KOPT-K1 (cell line): ENCODE measurements at regions not wholly inside any gene's neighbourhood (a gene's known extent, or its start where the extent isn't known, plus 50 kb on each side); places are given as distances from the start of the nearest gene placed in this dataset.
"Not testable (repeated sequence)": the region's sequence is repeated elsewhere in the genome, so short reads cannot be mapped to it uniquely, and the experiment has no call there.

Experiments used
- H3K27ac ChIP-seq: fragments of 200-600 bp; sonication (generic); 2 replicates; pipeline ENCODE4 v1.5.1; 2016; ENCODE audit warnings: antibody characterized with exemption, mild to moderate bottlenecking, low read depth, low read length; ENCODE audit not compliant: poor library complexity, severe bottlenecking
- H3K36me3 ChIP-seq: fragments of 200-600 bp; sonication (generic); 2 replicates; pipeline ENCODE4 v1.5.1; 2017; ENCODE audit warnings: antibody characterized with exemption, mild to moderate bottlenecking, low read length, moderate library complexity; ENCODE audit not compliant: insufficient read depth
- H3K9me3 ChIP-seq: fragments of 200-600 bp; sonication (generic); 2 replicates; pipeline ENCODE4 v1.5.1; 2017; ENCODE audit warnings: antibody characterized with exemption, low read length, mild to moderate bottlenecking; ENCODE audit not compliant: insufficient read depth, poor library complexity, severe bottlenecking

DNA sequence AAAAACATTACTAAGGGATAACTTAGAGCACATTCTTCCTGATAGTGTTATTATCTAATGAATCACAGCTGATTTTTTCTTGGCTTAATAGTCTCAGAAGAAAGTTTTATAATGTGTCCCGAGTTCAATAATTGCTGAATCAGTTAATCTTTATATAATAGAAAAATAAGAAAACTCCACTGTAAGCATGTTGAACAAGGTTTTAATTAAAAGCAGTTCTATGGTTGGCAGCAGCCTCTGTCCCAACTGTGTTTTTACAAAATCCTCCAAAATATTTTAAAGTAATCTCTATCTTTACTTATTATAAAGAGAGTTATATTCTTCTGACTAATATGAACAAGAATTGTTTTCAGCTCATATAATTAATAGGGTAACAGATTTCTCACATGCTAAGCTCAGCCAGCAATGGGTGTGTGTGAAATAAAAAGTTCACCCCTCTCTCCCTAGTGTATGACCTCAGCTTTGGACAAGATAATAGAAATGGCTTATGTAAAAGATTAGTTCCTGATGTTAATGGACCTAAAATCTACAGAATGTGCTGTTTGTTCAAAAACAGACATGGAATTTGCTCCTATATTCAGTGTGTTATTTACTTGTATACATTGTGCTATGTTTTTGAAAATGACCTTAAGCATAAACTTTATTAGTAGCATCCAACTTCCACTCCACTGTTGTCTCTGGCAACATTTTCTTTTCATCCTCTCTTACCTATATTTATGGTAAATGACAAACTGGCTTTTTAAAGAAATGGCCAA lies 67.1 kb upstream of the DCN start:
- H3K9me3 ChIP-seq = no peaks in the 10 kb centered on the region
- no peaks in the 10 kb centered on the region for H3K36me3 ChIP-seq
- H3K27ac ChIP-seq = no peak overlapping the region

DNA sequence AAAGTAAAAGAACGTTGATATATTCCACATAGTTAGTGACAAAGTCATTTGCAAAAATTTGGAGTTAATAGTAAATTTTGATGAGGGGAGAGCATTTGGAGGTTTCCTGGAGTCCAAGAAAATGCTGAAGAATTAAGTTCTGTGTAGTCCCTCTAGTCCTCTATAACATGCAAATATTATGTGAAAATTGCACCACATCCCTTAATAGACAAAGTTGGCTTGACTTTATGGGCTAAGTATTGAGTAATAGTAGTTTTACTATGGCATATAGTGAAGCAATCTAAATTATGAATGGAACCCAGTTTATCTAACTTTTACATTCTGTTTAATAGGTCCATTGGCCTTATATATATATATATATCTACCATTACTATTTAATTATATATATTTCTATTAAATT lies 66.4 kb upstream of the DCN start:
- Histone ChIP-seq H3K36me3 (no peaks in the 10 kb centered on the region), H3K9me3 (no peaks in the 10 kb centered on the region), H3K27ac (no peak overlapping the region)

DNA sequence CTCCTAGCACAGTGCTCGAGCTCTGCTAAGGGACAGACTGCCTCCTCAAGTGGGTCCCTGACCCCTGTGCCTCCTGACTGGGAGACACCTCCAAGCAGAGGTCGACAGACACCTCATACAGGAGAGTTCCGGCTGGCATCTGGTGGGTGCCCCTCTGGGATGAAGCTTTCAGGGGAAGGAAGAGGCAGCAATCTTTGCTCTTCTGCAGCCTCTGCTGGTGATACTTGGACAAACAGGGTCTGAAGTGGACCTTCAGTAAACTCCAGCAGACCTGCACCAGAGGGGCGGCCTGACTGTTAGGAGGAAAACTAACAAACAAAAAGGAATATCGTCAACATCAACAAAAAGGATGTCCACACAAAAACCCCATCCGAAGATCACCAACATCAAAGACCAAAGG lies 60.6 kb upstream of the DCN start:
- H3K36me3 ChIP-seq, H3K27ac ChIP-seq, H3K9me3 ChIP-seq: not testable (repeated sequence)

DNA sequence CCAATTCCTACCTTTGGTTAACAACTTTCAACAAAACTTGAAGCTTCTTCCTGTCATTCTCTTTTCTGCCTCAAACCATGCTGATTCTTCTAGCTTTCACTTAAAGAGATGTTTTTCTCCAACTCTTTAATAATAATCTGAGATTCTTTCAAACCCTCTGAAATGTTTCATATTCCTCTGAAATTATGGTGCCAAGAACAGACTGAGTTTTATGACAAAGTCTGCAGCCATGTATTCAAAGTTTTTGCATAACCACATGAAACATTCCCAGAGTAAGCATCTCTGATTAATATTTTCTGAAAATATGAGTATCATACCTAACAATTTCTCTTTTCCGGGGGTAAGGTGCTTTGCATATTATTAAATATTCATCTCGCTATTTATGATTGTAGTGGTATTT lies 59.1 kb upstream of the DCN start:
- Histone ChIP-seq H3K9me3 (no peaks in the 10 kb centered on the region), H3K27ac (no peak overlapping the region), H3K36me3 (no peaks in the 10 kb centered on the region)

DNA sequence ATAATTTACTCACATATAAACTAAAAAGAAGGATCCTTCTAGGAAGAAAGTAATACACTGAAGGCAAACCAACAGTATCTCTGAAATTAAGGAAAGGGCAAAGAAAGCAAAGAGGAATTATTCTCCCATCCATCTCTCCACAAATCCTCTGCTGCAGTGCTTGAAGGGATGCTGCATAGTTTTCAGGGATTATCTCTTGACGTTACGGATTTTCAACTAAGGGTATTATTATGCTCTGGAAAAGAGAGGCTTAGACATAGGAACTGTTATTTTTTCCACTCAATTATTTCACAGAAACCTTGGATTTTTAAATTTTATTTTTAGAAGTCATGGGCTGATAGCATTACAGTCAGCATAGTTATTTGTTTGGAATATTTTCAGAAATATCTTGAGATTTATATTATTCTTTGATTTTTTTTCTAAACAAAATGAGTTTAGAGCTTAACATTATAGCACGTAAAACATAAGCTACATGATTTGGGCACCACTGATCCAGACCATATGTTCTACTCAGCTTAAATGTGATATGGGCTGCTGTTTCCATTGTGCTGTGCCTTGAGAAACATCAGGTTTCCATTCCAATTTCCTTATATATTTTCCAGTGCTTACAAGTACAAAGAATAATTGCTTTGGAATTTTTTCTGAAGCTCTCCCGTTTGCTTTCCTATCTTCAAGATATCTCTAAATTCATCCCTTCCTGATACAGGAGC lies 57.9 kb upstream of the DCN start:
- Histone ChIP-seq H3K27ac (no peak overlapping the region), H3K36me3 (no peaks in the 10 kb centered on the region), H3K9me3 (no peaks in the 10 kb centered on the region)

DNA sequence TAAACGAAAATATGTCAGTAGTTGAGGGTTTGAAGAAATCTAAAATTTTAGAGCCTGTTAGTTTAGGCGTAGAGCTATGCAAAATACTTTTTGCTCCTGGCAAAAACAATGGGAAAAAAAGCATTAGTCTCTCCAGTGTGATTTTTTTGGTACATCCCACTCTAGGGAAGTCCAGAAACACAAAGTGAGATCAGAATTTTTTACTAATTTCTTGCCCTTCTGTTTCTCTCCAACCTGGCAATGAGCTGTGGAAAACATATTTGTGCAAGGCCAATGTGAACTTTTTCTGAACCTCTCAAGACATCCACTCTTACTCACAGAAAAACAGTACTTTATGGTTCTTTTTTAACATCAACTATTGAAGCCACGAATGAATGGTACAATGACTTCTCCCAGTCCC lies 56.9 kb upstream of the DCN start:
- no peaks in the 10 kb centered on the region for H3K36me3 ChIP-seq
- no peak overlapping the region for H3K27ac ChIP-seq
- no peaks in the 10 kb centered on the region for H3K9me3 ChIP-seq
